Suprapubic skin (tissue), 4 donors: ENCODE measurements at regions not wholly inside any gene's neighbourhood (a gene's known extent, or its start where the extent isn't known, plus 50 kb on each side); places are given as distances from the start of the nearest gene placed in this dataset.

Experiments used
- DNase-seq, 2 donors: peaks; one replicate each; pipeline ENCODE4 v3.0.0-alpha.2; 2019; ENCODE audit warnings: low spot score in 2 of 2
- H3K27ac ChIP-seq: fragments of 200-600 bp; sonication (generic); one replicate; pipeline ENCODE4 v1.5.1; 2019
- H3K27me3 ChIP-seq: fragments of 200-600 bp; sonication (generic); one replicate; pipeline ENCODE4 v1.5.1; 2019
- H3K36me3 ChIP-seq: fragments of 200-600 bp; sonication (generic); one replicate; pipeline ENCODE4 v1.5.1; 2019
- H3K4me1 ChIP-seq: fragments of 200-600 bp; sonication (generic); one replicate; pipeline ENCODE4 v1.5.1; 2019
- H3K4me3 ChIP-seq: fragments of 200-600 bp; sonication (generic); one replicate; pipeline ENCODE4 v1.5.1; 2019; ENCODE audit warnings: mild to moderate bottlenecking
- H3K9me3 ChIP-seq: fragments of 200-600 bp; sonication (generic); one replicate; pipeline ENCODE4 v1.5.1; 2019
- CTCF ChIP-seq, 2 donors: fragments of 200-600 bp in 1 of 2; fragments of 450-650 bp in 1 of 2; sonication (generic) in 1 of 2; IDR thresholded peaks; one replicate each; pipeline ENCODE4 v1.5.1; 2016 to 2019; ENCODE audit warnings: antibody characterized with exemption in 2 of 2, mild to moderate bottlenecking in 1 of 2, moderate library complexity in 1 of 2
- EP300 ChIP-seq: sonication (generic); formaldehyde crosslinking; IDR thresholded peaks from one replicate; pipeline ENCODE4 v1.6.1; 2017; ENCODE audit warnings: antibody characterized with exemption
- POLR2A ChIP-seq, 2 donors: fragments of 450-650 bp; IDR thresholded peaks; one replicate each; pipeline ENCODE4 v1.6.1; 2017; ENCODE audit warnings: antibody characterized with exemption in 2 of 2, mild to moderate bottlenecking in 2 of 2, moderate library complexity in 2 of 2
- POLR2AphosphoS5 ChIP-seq, 3 donors: sonication (generic); formaldehyde crosslinking; IDR thresholded peaks; one replicate each; pipeline ENCODE4 v1.6.1; 2017; ENCODE audit warnings: antibody characterized with exemption in 3 of 3
- WGBS: methylation state at CpG from one replicate; pipeline ENCODE4 v1.1.5; 2018; 5-methylcytosine and 5-hydroxymethylcytosine counted together

GRCh38 chr15:61410662-61411061 is 181.6 kb upstream of the RORA start:
- Histone ChIP-seq H3K27me3 (peaks cover 7% of the 10 kb centered on the region), H3K27ac (no peak overlapping the region), H3K36me3 (no peaks in the 10 kb centered on the region), H3K4me1 (no peaks in the 10 kb centered on the region), H3K4me3 (no peak overlapping the region), H3K9me3 (no peaks in the 10 kb centered on the region)
- no peak for DNase-seq
- TF ChIP-seq EP300 (no peak), CTCF (IDR thresholded peaks at IDR 0.05) (no peak), POLR2AphosphoS5 (IDR thresholded peaks at IDR 0.05) (no peak), POLR2A (IDR thresholded peaks at IDR 0.05) (no peak)
- 88% methylated on average over 2 of the region's 2 CpGs for WGBS

GRCh38 chr15:61404567-61404966 is 175.5 kb upstream of the RORA start:
- Histone ChIP-seq H3K4me3 (no peak overlapping the region), H3K36me3 (no peaks in the 10 kb centered on the region), H3K27ac (no peak overlapping the region), H3K9me3 (no peaks in the 10 kb centered on the region), H3K4me1 (no peaks in the 10 kb centered on the region), H3K27me3 (peaks cover 14% of the 10 kb centered on the region)
- no peak for DNase-seq
- no peak for TF ChIP-seq POLR2A (IDR thresholded peaks at IDR 0.05)
- TF ChIP-seq EP300: no peak
- TF ChIP-seq CTCF (IDR thresholded peaks at IDR 0.05): no peak
- TF ChIP-seq POLR2AphosphoS5 (IDR thresholded peaks at IDR 0.05): no peak
- 90% methylated on average over 2 of the region's 2 CpGs for WGBS

- WGBS: 79% methylated on average over 6 of the region's 6 CpGs
- TF ChIP-seq POLR2A (IDR thresholded peaks at IDR 0.05) (no peak), CTCF (IDR thresholded peaks at IDR 0.05) (no peak), EP300 (no peak), POLR2AphosphoS5 (IDR thresholded peaks at IDR 0.05) (no peak)
Measured at GRCh38 chr15:61403884-61404283, 174.8 kb upstream of the RORA start.

GRCh38 chr15:61401903-61402698 is 173.0 kb upstream of the RORA start:
- Histone ChIP-seq H3K4me1 (no peaks in the 10 kb centered on the region), H3K4me3 (no peak overlapping the region), H3K27me3 (peaks cover 8% of the 10 kb centered on the region), H3K27ac (no peak overlapping the region), H3K36me3 (no peaks in the 10 kb centered on the region), H3K9me3 (no peaks in the 10 kb centered on the region)
- DNase-seq: no peak
- no peak for TF ChIP-seq POLR2A (IDR thresholded peaks at IDR 0.05)
- no peak for TF ChIP-seq POLR2AphosphoS5 (IDR thresholded peaks at IDR 0.05)
- no peak for TF ChIP-seq EP300
- no peak for TF ChIP-seq CTCF (IDR thresholded peaks at IDR 0.05)
- WGBS: 87% methylated on average over 6 of the region's 6 CpGs

More at GRCh38 chr15:61403884-61404283, 174.8 kb upstream of the RORA start:
- H3K4me3 ChIP-seq: no peak overlapping the region
- H3K27ac ChIP-seq: no peak overlapping the region
- H3K9me3 ChIP-seq: no peaks in the 10 kb centered on the region
- H3K36me3 ChIP-seq: no peaks in the 10 kb centered on the region
- no peaks in the 10 kb centered on the region for H3K4me1 ChIP-seq
- DNase-seq: no peak
- peaks cover 14% of the 10 kb centered on the region for H3K27me3 ChIP-seq

GRCh38 chr15:61398310-61398709 is 169.2 kb upstream of the RORA start:
- no peak for DNase-seq
- no peak overlapping the region for H3K4me3 ChIP-seq
- TF ChIP-seq POLR2AphosphoS5 (IDR thresholded peaks at IDR 0.05): no peak
- H3K9me3 ChIP-seq: no peaks in the 10 kb centered on the region
- no peak overlapping the region for H3K27ac ChIP-seq
- no peaks in the 10 kb centered on the region for H3K36me3 ChIP-seq
- peaks cover 2% of the 10 kb centered on the region for H3K4me1 ChIP-seq
- H3K27me3 ChIP-seq: peaks cover 6% of the 10 kb centered on the region
